ENCODE measurements at regions not wholly inside any gene's neighbourhood (a gene's known extent, or its start where the extent isn't known, plus 50 kb on each side); places are given as distances from the start of the nearest gene placed in this dataset.

DNA sequence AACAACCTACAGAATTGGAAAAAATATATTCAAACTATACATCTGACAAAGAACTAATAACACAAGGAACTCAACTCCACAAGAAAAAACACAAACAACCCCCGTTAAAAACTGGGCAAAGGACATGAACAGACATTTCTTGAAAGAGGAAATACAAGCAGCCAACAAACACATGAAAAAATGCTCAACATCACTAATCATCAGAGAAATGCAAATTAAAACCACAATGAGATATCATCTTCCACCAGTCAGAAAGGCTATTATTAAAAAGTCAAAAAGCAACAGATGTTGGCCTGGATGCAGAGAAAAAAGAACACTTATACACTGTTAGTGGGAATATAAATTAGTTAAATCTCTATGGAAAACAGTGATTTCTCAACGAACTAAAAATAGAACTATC is 82.6 kb upstream of the CCDC91 start:
- no peak for DNase-seq (ENCODE audit: low spot score)

DNA sequence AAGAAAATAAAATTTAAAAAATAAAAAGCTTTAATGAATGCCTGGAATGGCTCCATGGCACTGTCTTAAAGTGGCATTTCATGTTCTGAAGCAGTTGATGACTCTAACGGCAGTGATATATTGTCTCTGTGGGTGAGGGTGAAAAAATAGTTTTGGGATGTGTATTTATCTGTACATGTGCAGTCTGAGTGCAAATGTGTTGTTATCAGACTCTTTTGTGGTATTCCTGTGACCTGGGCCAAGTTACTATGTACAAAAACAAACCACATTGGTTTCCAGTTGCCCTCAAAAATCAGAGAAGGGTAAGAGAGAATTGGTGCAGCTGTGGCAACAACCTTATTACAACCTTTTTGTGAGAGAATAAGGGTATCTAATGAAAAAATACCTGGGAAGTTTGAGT is 81.7 kb upstream of the CCDC91 start:
- no peak for DNase-seq (ENCODE audit: low spot score)

DNA sequence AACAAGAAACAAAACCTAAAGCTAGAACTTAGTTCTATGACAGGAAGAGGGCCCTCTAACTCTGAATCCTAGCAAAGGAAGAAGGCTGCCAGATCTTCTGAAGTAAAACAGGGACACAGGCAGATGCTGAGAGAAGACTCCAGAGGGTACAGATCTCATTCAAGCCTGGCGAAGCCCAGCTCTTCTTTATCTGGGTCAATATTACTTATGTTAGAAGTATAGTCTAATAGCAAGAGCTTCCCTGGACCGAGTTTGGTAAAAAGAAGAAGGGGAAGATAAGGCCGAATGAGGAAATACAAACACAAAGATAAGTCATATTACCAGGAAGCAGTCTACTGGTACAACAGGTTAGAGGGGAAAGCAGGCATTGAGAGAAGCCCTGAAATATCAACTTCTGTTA is 79.9 kb upstream of the CCDC91 start:
- no peak for DNase-seq (ENCODE audit: low spot score)

DNA sequence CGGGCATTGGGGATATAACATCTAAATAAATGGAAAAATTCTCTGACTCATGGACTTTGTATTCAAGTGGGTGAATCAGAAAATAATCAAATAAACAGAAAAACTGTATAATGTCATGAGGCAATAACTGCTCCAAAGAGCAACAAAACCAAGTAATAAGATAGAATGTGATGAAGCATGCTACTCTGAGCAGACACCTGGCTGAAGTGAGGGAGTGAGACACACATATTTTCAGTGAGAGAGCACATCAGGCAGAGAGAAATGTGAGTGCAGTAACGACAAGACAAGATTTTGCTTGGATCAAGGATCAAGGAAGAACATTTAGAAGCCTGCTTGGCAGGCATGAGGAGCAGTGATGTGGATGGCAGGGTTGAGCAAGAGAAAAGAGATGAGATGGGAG is 75.8 kb upstream of the CCDC91 start:
- DNase-seq (ENCODE audit: low spot score): no peak

DNA sequence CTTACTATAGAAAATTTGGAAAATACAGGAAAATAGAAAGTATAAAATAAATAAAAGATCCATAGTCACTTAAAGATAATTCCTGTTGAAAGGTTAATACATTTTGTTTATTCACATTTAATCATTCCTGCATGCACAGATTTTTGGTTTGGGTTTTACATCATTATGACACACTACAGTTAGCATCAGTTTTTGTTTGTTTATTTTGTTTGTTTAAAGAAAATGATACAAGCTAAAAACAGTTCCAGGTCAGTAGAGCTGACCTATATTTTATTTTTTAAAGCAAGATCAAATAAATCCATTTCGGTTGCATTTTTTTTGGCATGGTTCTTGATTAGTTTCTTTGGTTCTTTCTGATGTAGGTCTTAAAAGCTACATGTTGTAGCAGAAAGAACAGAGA is 68.8 kb upstream of the CCDC91 start:
- no peak for DNase-seq (ENCODE audit: low spot score)

DNA sequence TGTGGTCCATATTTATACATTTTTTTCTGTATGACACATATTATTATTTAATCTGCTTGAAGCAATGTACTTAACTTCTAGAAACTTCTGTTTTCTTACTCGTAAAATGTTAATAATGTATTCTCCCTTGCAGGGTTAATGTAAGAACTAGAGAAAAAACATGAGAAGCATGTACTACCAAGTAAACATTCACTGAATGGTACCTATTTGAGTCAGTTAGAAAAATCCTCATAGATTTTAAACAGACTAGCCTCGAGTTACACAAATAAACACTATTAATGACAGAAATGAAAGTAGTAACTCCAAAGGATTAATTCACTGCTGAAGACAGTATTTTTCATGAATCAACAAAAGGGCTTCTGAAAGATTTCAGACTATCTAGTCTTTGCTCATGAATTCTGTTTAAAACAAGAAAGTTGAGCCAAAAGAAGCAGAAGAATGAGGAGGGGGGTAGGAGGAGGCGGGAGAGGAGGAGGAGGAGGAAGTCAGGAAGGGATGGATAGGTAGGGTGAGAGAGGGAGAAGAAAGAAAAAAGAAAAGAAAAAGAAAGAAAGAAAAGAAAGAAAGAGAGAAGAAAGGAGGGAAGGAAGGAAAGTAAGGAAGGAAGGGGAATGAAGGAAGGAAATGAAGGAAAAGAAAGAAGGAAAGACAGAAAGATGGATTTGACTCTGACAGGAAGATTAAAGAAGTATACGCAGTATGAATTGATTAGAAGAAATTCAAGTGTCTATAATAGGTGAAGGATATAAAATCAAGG is 68.2 kb upstream of the CCDC91 start:
- DNase-seq (ENCODE audit: low spot score): no peak

DNA sequence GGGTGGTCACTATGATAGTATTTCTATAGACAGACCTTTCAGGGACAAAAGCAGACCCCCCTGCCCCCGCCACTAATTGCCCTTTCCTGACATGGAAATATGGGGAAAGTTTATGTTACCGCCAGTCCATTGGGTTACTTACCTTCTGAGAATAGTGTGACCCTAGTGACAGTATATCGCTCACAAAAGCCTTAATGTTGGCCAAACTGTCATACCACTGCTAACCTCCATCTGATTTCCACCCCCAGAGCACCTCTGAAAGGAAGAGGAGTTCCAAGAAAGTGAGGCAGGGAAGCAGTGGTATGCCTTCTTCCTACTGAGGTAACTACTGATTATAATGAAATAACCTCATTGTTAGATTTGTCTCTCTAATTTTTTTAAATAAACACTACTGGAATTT is 67.5 kb upstream of the CCDC91 start:
- no peak for DNase-seq (ENCODE audit: low spot score)

DNA sequence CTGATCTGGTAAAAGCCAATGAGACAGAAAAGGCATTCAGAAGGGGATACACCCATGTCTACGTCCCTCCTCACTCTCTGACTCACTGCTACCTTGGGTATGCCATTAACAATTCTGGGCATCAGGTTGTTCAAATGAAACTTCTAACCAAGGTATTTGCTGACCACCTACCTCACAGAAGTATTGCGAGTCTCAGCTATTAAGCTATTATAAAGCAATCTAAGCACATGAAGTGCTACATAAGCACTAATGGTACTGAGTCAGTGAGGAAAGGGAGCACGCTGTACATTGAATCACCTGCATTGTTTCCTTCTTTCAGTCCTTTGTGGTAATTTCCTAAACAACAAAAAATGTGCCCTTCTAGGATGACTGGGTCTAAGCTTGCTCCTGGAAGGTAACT is 62.8 kb upstream of the CCDC91 start:
- no peak for DNase-seq (ENCODE audit: low spot score)

DNA sequence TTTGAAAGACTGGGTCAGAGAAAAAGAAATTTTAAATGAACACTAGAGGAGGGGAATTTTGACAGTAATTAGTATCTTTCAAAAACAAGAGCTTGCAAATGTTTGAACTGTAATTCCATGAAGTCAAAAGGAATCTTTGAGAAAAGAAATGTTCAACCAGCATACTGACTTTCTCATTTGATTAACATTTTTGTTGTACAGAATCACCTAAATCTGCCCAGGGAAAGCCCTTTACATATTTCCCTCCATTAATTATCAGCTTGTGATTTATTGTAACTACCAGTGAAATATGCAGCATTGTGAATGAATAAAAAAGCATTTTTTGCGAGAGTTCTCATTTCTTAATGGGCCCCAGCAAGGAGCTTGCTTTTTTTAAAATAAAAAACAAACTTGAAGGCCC is 61.2 kb upstream of the CCDC91 start:
- DNase-seq (ENCODE audit: low spot score): no peak

DNA sequence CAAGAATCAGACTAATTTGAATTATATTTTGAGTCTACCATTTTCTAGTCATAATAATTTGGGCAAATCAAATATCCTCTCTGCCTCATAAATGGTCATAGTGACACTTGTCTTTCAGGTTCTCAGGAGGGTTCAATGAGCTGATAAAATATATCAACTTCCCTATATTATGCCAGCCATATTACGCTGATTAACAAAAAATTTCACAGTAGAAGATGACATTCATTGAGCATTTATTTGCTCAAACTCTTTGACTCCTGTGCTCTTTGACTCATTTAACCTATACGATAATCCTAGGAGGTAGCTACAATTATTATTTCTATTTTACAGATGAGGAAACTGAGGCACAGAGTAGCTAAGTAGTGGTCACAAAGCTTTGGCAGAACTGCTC is 60.0 kb upstream of the CCDC91 start:
- DNase-seq (ENCODE audit: low spot score): no peak

DNA sequence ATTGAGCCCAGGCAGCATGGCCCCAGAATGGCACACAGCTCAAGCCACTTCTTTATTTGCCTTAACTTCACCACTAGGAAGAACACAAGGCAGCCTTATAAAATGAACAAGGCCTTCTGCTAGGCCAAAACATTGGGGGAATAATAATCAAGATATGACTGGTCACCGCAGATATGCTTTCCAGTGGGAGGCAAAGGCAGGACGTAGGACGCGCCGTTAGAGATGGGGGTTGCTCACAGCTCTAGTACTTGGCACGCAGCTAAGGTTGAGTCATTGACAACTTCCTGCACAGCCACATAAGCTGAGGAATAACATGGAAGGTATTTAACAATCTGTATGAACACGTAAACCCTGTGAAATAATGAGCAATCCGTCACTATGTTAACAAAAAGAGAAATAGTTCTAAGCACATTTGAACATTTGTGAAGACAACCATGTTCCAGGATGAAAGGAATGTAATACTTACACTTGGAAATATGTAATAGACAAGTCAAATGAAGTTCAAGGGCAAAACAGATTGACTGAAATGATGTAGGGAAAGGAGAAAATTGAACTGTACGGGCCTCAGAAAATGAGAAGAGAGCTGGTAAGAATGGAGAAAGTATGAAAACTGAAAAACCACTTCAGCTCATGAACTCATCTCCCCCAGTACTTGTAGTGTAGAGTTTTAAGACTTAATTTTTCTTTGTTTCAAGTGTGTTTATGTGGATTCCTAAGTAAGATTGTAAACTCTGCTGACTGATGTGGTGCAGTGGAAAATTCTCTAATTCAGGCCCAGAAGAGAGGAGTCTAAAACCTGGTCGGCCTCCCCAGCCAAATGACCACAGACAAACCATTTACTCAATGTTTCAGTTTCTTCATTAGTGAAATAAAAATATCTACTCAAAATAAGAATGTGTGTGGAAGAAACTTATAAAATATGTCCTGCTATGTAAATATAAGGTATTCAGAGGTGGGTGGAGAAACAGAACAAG is 59.3 kb upstream of the CCDC91 start:
- no peak for DNase-seq (ENCODE audit: low spot score)

DNA sequence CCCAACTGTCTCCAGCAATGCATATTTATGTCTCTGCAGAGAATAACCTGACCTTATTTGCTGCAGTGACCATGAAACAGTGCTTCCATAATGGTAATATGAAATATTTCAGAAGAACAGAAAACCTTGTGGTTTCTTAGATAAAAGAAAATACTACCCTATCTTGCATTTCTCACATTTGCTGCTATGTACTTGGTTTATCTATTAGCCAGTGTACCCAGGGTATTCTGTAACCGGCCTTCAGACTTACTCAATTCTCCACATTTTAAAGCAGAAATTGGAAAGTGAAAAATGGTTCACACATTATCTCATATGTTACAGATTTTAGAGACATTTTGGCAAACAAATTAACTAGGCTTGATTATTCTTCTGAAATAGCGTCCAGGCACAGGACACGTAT is 57.9 kb upstream of the CCDC91 start:
- no peak for DNase-seq (ENCODE audit: low spot score)

DNA sequence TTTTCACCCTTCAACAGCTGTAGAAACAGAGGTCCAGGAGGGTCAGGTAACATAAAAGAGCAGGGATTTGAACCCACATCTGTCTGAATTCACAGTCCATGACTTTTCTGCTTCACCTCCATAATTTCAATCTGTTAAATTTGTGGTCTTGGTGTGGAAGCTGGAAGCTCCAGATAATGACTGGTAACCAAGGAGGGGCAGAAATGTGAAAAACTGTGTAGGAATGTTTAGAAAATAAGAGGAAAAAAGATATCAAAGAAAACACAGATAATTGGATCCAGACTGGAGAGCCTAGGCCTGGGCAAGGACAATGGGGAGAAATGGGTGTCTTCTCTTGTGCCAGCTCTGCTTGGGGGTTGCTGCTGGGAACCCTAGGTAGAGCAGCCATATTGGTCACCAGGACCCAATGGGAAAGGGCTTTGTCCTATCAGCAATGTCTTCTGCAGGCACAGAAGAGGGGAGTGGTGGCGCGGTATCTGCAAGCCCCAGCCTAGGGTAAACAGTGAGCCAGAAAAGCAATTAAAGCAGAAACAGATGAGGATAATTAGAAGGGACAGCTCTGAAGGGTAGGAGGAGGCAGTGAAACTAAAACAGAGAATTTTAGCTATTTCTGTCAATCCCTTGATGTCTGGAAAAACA is 54.3 kb upstream of the CCDC91 start:
- DNase-seq (ENCODE audit: low spot score): no peak

DNA sequence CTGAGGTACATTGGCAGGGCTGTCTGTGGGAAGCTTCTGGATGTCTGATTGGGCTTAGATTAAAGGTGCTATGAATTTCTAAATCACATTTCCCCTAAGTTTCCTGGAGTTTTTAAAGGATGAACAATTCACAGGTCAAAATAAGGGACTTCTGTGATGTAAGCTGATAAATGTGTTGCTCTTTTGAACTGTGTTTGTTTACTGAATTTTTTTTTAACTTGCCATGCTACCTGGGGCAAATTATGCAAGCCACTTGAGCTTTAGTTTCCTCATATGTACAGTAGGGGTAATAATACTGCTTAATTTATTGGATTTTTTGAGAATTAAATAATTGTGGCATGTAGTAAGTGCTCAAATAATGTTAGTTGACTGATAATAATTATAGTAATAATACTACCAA is 52.8 kb upstream of the CCDC91 start:
- DNase-seq (ENCODE audit: low spot score): no peak

DNA sequence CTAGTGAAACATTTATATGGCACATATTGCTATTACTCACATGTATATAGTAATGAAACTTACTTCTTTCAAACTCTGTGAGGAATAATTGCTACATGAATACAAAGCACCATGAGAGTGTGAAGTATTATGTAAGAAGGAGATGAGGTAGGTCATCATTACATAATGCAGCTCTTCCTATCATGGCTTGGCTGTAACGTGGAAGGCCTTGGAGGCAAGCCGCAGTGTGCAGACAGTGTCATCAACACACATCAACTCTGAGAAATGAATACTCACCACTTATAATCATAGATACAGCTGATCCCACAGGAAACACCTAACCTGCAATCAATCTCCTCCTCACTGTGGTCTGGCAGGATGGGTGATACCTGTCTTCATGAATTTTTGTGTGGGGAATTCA is 49.9 kb upstream of the CCDC91 start:
- no peak for DNase-seq (ENCODE audit: low spot score)
